AG04450 (cell line): ENCODE measurements at regions not wholly inside any gene's neighbourhood (a gene's known extent, or its start where the extent isn't known, plus 50 kb on each side); places are given as distances from the start of the nearest gene placed in this dataset.
A peak's percentile ranks its signal among the peaks of the same experiment; 100 is the strongest.

Experiments
- CTCF ChIA-PET: fragments of 300-600, 350-600 bp; formaldehyde crosslinking; extraction: SDS; loops from one replicate; lab custom pipeline; 2022; ENCODE audit warnings: antibody characterized with exemption, inconsistent platforms; lab: Charles Lee
- POLR2A ChIA-PET: fragments of 350-600 bp; formaldehyde crosslinking; extraction: SDS; loops from one replicate; lab custom pipeline; 2021; ENCODE audit warnings: antibody characterized with exemption, inconsistent platforms; lab: Yijun Ruan, JAX
- DNase-seq: peaks from one replicate; pipeline ENCODE4 v3.0.0-alpha.2; 2011; ENCODE audit warnings: low read depth, low spot score
- H3K27ac ChIP-seq: one replicate; pipeline ENCODE4 v1.5.1; 2012; ENCODE audit warnings: low read depth, low read length, control low read depth
- H3K27me3 ChIP-seq: one replicate; pipeline ENCODE4 v1.6.0; 2012; ENCODE audit warnings: low read length; ENCODE audit not compliant: control insufficient read depth, insufficient read depth
- H3K4me3 ChIP-seq: 2 replicates; pipeline ENCODE4 v1.5.1; 2011; ENCODE audit warnings: mild to moderate bottlenecking, low read depth, low read length, control low read depth
- H3K9me3 ChIP-seq: 2 replicates; pipeline ENCODE4 v1.5.1; 2012; ENCODE audit warnings: low read length; ENCODE audit not compliant: control insufficient read depth, insufficient read depth
- TF ChIP-seq, protein P1 (sequence below): IDR thresholded peaks from 2 replicates; pipeline ENCODE4 v1.5.1; 2011; ENCODE audit warnings: low read depth, low read length, control low read depth, inconsistent platforms

DNA sequence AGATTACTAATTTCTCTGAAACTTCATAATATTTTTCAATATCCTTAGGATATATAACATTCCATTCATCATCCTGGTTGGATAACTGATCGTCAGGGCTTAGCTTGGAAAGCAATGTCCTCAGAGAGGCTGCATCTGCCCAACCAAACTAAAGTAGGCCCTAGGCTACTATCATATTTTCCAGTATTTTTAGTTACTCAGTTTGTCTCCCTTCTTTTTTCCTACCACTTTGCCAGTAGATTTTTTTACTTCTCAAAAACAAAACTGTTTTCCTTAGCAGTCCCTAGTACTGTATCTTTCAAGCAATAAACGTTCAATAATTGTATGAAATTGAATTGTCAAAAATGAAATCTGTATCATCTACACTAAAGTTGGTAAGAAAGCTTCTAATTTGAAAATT is 452.0 kb downstream of the TFEC start:
- TF ChIP-seq, protein P1, sequence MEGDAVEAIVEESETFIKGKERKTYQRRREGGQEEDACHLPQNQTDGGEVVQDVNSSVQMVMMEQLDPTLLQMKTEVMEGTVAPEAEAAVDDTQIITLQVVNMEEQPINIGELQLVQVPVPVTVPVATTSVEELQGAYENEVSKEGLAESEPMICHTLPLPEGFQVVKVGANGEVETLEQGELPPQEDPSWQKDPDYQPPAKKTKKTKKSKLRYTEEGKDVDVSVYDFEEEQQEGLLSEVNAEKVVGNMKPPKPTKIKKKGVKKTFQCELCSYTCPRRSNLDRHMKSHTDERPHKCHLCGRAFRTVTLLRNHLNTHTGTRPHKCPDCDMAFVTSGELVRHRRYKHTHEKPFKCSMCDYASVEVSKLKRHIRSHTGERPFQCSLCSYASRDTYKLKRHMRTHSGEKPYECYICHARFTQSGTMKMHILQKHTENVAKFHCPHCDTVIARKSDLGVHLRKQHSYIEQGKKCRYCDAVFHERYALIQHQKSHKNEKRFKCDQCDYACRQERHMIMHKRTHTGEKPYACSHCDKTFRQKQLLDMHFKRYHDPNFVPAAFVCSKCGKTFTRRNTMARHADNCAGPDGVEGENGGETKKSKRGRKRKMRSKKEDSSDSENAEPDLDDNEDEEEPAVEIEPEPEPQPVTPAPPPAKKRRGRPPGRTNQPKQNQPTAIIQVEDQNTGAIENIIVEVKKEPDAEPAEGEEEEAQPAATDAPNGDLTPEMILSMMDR: no peak
- ChIA-PET POLR2A (no interaction called here), CTCF (no interaction called here)
- H3K9me3 ChIP-seq: no peaks in the 10 kb centered on the region
- H3K27me3 ChIP-seq: no peaks in the 10 kb centered on the region
- DNase-seq: no peak
- no peak overlapping the region for H3K27ac ChIP-seq
- no peak overlapping the region for H3K4me3 ChIP-seq

DNA sequence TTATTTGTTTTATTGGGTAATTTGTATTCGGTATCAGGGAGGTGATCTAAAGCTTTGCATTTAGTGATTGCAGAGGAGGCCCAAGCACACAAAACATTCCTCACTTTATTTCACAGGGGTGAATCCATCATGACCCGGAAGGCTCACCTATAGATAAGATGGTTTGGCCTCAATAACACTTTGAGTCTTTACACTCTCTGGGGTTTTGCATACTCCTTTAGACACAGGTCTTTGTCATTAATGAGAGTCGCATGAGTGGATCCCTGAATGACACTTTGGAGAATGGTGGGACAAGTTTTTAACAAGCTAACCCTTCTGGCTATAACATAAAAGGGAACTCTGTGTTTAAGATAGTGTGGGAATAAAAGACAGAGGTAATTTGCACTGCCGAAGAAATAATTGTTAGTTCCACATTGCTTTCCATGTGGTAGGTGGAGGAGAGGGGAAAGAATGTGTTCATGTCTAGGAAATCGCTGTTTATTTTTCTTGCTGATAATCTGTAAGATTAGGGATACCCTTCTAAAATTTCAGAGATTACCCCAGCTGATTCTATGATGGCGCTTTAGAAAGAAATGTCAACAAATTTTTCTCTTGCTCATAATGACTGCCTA is 455.8 kb downstream of the TFEC start:
- no peak overlapping the region for H3K4me3 ChIP-seq
- no peaks in the 10 kb centered on the region for H3K27me3 ChIP-seq
- no peaks in the 10 kb centered on the region for H3K9me3 ChIP-seq
- ChIA-PET POLR2A (no interaction called here), CTCF (interaction anchor here (0.7 kb wide), 1 partner anchor 13 kb away, joined by 3 read pairs; no protein-coding TSS in a partner anchor)
- no peak for DNase-seq
- TF ChIP-seq, protein P1: no peak
- H3K27ac ChIP-seq: no peak overlapping the region

DNA sequence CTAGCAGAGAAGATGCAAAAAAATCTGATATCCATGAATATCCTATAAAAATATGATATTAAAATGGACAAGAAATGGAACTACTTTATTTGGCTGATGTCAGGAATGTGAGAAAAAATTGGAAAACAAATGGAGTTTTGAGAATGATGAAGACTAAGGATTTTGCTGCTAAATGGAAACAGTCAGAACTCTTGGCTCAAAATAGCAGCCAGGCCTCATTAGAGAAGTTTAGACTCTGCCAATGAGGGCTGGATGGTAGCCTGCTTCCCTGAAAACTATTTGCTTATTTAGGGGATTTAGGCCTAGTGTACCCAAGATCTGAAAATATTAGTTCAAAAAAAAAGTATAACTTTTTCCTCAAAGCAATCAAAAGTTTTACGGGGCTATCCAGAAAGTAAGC is 458.5 kb downstream of the TFEC start:
- no peak overlapping the region for H3K4me3 ChIP-seq
- ChIA-PET POLR2A (no interaction called here), CTCF (no interaction called here)
- TF ChIP-seq, protein P1: no peak
- no peak for DNase-seq
- H3K27me3 ChIP-seq: no peaks in the 10 kb centered on the region
- no peaks in the 10 kb centered on the region for H3K9me3 ChIP-seq
- no peak overlapping the region for H3K27ac ChIP-seq

GRCh38 chr7:115561335-115562110 is 469.0 kb downstream of the TFEC start:
- no peaks in the 10 kb centered on the region for H3K9me3 ChIP-seq
- CTCF ChIA-PET: interaction anchor here (0.6 to 1.1 kb wide), 3 partner anchors 13 to 696 kb away, joined by 3 to 4 read pairs (median 3); no protein-coding TSS in a partner anchor
- TF ChIP-seq, protein P1: no peak
- H3K27me3 ChIP-seq: no peaks in the 10 kb centered on the region
- H3K27ac ChIP-seq: no peak overlapping the region
- POLR2A ChIA-PET: interaction anchor here (0.5 kb wide), 1 partner anchor 15 kb away, joined by 8 read pairs; no protein-coding TSS in a partner anchor
- peak; percentile 15 for DNase-seq
- H3K4me3 ChIP-seq: no peak overlapping the region

DNA sequence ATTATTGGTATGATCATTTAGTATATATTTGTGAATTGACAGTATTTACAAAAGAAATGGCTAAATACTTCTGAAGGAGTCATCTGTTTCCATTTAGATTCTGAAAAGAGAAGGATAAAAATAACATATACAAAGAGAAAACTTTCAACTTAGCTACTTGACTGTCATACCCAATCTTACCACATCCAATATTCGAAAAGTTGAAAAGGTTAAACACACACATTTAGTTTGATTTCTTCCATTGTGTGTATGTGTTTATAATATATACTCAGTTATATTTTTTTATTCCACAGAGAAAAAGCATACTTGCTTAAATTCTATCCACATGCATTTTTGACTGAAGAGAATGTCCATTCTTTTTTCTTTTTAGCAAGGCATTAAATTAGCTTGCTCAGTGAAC is 470.7 kb downstream of the TFEC start:
- Histone ChIP-seq H3K27ac (no peak overlapping the region), H3K4me3 (no peak overlapping the region), H3K27me3 (no peaks in the 10 kb centered on the region), H3K9me3 (no peaks in the 10 kb centered on the region)
- POLR2A ChIA-PET: interaction anchor here (0.7 kb wide), 1 partner anchor 31 kb away, joined by 5 read pairs; no protein-coding TSS in a partner anchor
- no peak for DNase-seq
- TF ChIP-seq, protein P1: no peak
- CTCF ChIA-PET: interaction anchor here (0.6 kb wide), 1 partner anchor 1841 kb away, joined by 3 read pairs; no protein-coding TSS in a partner anchor
